Activated CD8-positive, alpha-beta memory T cell treated with anti-CD3 and anti-CD28 coated beads, Interleukin-2, amount 50 U/mL, for 1 hour (primary cell): ENCODE measurements at regions not wholly inside any gene's neighbourhood (a gene's known extent, or its start where the extent isn't known, plus 50 kb on each side); places are given as distances from the start of the nearest gene placed in this dataset.
"Not testable (repeated sequence)": the region's sequence is repeated elsewhere in the genome, so short reads cannot be mapped to it uniquely, and the experiment has no call there.

Experiments used
- DNase-seq: peaks from one replicate; pipeline ENCODE4 v3.0.0-alpha.2; 2020; ENCODE audit errors: extremely low read depth

DNA sequence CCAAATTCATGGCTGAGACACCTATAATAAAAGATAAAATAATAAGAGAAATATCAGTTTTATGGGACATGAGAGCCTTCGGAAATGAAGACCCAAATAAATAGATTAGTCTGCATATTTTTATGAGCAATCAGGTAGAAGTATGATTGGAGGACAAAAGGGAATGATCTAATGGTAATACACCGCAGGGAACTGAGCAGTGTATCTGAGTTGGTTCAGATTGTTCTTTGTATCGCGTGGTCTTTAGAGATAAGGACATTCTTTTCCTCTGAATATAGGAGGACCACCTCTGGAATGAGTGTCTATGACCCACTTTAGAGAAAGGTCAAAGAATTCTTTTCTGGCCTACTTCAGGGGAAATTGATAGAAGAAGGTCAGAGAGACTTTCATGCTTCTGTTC lies 801.8 kb upstream of the CHD1 start:
- DNase-seq = not testable (repeated sequence)

DNA sequence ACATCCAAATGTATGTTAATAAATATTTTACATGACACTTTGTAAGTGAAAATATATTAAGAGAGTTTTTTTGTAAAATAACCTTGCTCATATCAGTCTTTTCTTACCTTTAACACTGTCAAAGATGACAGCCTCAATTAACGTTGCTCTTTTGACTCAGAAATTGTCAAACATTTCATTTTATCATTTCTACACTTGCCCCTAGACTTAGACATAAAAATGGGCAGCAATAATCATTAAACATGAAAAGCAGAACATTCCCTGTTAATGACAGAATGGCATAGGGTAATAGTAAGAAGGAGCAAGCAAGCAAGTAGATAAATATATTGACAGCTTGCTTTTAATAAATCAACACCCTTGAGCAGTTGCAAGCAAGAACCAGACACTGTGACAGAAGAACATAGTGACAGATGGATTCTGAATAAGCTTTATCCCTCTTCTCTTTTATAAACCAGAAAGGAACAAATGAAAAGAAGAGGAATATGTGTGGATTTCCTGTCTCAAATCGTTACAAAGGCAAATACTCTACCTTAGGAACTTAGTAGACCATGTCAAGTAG lies 796.0 kb upstream of the CHD1 start:
- no peak for DNase-seq

DNA sequence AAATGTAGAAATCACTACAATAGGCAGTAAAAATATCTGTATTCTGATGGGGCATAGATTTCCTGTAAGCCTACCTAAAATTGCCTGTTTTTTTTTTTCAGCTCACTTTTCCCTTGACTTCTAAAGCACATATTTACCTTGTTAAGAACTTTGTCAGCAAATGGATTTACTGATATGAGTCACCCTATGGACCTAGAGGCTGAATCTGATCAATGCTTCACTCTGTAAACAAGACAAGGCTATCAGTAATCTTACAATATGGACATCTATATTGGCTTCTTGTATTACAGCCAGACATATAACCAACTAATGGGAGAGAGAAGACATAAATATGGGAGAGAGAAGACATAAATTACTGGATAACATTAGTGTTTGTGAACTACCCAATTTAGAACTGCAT lies 792.7 kb upstream of the CHD1 start:
- no peak for DNase-seq

DNA sequence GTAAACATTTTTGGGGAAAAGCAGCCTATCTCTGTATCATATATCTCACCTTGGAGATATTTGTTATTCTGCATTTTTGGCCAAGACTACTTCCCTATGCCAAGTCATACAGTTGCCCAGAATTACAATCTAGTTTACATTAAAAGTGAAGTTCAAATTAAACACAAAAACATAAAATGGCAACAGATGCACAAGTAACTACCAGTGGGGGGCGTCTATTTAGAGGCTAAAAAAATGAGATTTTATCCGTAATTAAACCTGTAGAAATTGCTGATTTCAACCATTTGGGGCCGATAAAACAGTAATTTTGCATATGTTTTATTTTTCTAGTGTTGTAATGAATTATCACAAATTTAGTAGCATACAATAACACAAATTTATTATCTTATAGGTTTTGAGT lies 787.1 kb upstream of the CHD1 start:
- DNase-seq = no peak

DNA sequence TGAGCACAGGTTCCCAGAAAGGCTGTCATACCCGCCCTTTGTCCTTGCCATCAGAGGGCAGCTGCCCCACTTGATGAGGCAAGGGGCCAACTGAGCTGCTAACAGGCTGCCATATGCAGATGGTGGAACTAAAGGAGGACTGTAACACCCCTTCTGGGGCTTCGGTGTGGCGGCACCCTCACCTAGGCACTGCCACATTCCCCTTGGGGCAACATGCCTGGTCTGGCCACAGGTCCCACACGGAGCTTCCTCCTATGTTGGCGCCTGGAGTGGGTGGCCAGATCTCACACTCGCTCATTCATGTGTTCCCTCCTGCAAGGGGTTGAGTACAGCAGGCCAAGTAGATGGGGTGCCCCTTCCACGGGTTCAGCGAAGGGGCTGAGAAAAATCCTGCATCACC lies 777.4 kb upstream of the CHD1 start:
- DNase-seq = no peak

DNA sequence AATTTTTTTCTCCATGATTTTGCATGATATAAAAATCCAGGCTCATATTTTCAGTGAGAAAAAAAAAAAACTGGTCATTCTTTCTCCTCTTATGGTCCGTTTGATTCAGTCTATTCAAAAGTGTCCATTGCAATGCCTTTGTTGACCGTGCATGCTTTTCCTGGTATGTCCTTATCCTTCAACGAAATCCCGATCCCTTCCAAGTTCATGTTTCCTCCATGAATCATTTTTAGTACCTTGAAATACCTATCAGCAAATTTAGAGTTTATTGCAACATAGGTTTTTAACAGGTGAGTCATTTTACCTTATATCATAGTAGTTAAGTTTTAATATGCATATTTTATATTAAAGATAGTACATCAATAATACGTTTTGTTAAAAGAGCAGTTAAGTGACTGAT lies 773.8 kb upstream of the CHD1 start:
- no peak for DNase-seq

DNA sequence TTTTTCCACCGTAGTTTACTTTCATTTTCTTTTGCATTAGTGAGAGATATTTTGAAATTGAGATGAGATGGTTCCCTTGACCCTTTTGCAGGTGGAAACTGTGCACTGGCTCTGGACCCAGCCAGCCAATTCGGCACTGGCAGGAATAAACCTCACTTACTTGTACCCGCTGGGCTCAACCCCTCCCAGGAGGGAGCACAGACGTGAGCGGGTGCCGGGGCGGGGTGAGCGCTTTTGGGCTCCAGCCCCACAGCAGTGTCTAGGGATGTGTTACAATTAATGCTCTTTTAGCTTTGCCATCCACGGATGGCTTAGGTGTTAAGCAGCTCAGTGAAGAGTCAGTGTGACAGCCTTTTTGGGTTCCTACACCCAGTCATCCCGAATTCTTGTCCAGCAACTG lies 766.1 kb upstream of the CHD1 start:
- no peak for DNase-seq

DNA sequence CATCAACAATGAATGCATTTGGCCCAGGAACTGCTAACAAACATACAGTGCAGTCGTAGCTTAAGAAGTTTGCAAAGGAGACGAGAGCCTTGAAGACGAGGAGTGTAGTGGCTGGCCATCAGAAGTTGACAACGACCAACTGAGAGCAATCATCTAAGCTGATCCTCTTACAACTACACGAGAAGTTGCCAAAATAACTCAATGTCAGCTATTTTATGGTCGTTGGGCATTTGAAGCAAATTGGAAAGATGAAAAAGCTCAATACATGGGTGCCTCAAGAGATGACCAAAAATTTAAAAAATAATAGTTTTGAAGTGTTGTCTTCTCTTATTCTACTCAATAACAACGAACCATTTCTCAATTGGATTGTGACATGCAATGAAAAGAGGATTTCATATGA lies 757.7 kb upstream of the CHD1 start:
- no peak for DNase-seq

DNA sequence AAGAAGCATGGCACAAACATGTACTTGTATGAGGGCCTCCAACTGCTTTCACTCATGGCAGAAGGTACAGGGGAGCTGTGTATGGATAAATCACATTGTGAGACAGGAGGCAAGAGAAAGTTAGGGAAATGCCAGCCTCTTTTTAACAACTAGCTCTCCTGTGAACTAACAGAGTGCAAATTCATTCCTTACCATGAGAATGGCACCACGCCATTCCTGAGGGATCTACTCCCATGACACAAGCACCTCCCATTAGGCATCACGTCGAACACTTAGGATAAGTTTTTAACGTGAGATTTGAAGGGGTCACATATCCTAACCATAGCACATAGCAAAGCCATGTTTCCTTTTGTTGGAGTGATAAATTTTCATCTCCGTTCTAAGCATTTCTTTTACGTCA lies 747.2 kb upstream of the CHD1 start:
- no peak for DNase-seq

DNA sequence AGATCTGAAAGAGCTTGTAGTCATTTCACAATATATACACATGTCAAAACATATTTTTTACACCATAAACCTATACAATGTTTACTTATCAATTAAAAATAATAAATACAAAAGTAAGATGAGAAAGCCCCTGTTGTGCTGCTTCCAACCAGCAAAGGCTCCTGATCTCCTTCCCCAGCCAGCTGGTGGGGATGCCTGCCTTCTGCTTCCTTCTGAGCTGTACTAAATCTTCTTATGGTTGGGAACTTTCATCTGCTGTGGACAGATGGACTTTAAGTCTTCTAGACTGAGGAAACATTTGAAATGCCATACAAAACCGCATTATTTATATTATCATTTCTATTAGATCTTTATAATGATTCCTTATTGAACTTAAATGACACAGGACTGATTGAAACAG lies 745.3 kb upstream of the CHD1 start:
- no peak for DNase-seq

DNA sequence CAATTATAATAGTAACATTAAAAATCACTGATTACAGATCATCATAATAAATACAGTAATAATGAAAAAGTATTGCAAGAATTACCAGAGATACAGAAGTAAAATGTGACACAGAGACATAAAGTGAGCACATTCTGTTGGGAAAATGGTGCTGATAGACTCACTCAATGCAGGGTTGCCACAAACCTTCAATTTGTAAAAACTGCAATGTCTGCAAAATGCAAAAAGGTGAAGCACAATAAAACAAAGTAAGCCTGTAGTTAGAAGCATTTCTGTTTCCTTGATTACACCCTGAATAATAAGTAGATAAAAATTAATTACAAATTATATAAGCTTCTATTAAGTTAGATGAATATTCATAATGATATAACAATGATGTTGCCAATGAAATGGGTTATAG lies 736.2 kb upstream of the CHD1 start:
- DNase-seq = no peak

DNA sequence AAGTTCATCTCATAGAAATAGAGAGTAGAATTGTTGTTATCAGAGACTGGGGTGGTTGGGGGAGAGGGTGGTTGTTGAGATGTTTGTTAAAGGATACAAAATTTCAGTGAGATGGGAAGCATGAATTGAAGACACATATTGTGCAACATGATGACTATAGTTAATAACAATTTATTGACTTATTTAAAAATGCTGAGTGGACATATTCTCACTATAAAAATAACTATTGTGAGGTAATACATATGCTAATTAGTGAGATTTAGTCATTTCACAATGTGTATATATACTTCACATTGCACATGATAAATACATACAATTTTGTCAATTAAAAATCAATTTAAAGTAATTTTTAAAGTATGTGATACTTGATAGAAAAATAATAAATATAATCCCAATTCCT lies 722.5 kb upstream of the CHD1 start:
- DNase-seq = no peak

DNA sequence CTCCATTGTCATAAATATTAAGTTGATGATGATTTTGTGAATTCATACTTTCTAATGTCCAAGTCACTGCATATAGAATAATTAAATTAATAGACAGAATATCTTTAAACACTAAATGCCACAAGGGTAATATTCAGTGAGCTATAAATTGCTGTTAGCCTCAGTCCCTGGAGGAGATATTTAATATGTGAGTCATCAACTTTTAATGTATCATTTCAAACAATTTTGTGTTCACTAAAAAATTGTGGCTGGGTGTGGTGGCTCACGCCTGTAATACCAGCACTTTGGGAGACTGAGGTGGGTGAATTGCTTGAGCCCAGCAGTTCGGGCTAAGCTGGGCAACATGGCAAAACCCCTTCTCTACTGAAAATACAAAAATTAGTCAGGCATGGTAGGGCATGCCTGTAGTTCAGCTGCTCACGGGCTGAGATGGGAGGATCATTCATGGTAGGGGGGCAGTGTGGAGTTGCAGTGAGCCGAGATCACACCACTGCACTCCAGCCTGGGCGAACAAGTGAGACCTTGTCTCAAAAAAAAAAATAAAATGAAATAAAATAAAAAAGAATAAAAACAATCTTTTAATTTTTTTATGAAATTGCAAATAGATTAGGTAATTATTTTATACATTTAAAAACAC lies 717.3 kb upstream of the CHD1 start:
- DNase-seq = no peak

DNA sequence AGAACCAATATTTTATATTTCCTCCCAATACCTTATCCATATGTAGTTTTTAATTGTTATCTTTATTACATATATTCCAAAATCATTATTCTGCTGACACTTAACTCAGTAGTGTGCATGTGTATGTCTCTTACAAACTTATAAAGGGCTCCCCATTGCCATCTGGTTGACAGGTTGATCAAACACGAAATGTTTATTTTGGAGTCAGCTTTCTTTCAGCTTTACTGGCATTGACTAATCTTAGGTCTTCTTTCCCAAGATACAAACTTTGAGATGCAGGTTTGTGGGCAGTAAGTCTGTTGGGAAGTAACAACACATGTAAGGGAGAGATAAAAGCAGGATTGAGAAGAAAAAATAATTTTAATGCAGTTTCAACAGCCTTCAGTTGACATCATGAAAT lies 716.0 kb upstream of the CHD1 start:
- no peak for DNase-seq

DNA sequence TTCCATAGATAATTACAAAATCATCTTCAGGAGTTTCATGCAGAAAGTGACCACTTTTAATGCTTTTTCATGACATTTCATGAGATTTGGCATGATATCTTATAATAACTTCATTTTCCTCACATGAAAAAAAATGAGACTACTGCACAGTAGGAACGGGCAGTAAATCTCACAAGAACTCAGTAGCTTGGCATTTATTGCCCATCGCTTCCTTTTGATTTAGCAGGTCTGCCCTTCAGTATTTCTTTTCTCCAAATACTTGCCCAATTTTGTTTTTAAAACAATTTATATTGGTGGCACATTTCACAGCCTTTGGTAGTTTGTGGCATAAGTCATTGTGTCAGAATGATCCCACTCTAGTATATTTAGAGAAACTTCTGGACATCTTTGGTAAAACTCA lies 711.8 kb upstream of the CHD1 start:
- no peak for DNase-seq

DNA sequence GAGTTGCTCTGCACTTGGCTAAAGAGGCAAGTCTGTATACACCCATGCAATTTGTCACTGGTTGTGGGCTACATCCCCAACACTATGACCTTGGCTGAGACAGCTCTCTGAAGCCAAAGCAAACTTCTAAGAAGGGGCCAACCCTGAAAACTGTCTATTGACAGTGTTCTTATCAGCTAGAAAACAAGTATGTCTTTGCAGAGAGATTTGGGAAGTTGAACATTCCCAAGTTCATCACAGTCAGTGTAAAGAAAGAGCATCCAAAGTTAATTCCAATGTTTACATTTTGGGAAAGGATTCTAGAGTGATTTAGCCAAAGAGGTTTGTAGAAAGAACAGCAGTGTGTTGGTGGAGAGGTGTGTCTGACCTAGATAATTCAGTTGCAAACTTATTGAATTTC lies 711.1 kb upstream of the CHD1 start:
- DNase-seq = no peak

DNA sequence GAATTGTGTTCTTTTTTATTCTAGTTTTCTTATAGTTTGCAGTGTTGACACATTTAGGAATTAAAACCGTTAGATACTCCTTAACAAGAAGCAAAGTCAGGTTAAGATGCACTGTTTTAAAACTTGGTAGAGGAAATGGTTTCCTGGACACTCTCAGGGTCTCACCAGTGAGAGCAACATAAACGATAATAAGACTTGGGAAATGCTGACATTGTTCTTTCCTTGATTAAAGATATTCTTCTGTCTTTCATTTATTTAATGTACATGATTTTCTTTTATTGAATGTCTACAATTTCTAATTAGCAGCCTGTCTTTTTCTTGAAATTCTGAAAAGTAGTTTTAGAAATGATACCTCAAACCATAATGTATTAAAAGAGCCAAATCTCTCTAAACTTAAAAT lies 707.9 kb upstream of the CHD1 start:
- DNase-seq = no peak

DNA sequence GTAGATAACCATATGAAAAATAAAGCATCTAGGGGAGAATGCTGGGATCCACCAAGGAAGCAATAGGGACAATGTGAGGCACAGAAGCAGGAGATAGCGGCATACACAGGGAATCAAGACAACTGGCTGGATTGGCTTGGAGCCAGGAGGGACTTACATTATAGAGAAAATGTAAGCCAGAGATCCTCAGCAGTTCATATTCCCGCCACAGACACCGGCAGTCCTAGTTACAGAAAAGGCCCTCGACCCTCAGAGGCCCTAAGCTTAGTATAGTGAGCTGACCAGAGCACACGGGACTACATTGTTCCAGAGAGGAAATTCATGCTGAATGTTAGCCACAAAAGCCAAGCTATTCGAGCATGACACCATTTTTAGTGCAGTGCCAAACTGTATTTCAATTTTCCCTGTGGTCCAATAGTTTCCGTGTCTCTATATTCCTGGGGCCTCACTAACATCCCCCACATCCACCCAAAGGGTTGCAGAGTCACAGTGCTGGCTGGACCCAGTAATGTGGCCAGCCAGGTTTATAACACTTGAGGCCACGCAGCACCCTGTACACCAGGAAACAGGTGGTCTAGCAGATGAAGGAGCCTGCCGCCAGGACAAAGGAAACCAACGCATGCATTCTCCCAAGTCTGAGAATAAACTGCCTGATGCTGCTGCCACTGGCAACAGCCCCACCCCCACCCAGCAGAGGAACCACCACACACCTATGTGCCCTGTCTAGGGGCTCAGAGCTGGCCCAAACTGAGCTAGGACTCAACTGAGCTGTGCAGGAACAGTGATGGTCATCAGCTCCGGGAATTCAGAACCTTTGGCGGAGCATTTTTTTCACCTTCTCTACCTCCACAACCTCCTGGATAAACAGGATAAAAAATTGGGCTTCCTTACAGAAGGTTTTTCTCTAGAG lies 693.2 kb upstream of the CHD1 start:
- DNase-seq = no peak

DNA sequence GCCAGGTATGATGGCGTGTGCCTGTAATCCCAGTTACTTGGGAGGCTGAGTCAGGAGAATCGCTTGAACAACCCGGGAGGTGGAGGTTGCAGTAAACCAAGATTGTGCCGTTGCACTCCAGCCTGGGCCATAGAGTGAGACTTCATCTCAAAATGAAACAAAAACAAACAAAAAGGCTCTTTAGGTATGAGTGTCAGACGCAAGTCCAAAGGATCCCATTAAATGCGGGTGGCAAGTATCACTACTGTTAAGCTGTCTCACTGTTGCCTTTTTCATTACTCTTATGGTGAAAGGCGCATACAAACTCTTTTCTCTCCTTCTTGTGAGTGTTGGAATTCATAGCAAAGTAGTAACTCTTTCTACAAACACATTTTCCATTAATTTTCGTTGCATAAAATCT lies 688.5 kb upstream of the CHD1 start:
- no peak for DNase-seq

DNA sequence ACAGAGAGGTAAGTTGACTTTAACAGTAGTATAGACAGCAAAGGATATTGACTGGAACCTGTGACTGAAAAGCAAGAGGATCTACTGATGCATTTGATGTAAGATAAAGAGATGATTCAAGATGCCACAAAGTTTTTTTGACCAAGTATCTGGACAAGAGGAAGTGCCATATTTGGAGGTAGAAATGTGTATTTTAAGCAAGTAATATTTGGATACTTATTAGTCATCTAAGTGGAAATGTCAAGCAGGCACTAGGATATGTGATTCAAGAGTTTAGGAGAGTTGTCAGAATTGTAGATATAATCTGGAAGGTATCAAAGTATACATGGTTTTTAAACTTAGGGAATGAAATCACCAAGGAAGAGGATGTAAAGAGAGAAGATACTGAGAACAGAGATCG lies 686.1 kb upstream of the CHD1 start:
- DNase-seq = no peak

DNA sequence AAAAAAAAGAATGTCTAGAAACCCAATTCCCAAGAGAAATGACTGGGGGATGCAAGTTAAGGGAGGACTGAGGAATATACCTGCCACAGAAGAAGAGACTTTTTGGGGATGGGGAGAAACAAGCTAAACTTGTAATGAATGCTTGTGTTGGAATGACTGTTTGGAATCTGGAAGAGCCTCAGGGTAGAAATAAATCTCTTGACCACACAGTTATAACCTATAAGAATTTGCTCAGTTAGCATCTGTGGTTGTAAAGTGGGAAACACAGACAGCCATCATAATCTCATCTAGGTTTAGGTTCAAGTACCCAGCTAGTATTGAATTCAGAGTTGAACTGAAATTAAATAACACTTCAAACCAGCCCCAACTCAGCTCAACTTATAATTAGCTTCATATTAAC lies 678.3 kb upstream of the CHD1 start:
- no peak for DNase-seq

DNA sequence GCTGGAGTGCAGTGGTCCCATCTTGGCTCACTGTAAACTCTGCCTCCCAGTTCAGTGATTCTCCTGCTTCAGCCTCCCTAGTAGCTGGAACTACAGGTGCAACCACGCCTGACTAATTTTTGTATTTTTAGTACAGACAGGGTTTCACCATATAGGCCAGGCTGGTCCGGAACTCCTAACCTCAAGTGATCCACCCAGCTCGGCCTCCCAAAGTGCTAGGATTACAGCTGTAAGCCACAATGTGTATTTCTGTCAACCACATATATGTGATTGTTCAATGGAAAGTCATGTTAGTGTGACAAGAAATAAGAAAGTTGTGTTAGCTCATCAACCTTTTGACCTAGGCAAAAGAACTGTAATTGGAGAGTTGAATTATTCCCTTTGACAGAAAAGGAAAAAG lies 677.1 kb upstream of the CHD1 start:
- DNase-seq = no peak

DNA sequence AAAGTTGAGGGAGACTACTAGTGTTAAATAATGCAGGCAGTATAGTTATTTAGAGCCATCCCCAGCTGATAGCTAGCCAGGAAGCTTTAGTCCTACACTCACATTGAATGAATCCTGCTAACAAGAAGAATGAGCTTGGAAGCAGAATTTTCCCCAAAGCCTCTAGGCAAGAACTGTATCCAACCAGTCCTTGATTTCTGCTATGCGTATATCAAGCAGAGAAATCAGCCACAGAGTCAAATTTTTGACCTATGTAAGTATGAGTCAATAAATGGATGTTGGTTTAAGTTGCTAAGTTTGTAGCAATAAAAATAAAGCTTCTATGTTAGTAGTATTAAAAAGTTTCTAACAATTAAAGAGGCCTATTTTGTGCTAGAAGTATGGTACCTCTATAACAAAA lies 672.1 kb upstream of the CHD1 start:
- no peak for DNase-seq
